NB4 (cell line): ENCODE measurements at regions not wholly inside any gene's neighbourhood (a gene's known extent, or its start where the extent isn't known, plus 50 kb on each side); places are given as distances from the start of the nearest gene placed in this dataset.

Source experiments
- DNase-seq: peaks from one replicate; pipeline ENCODE4 v3.0.0; 2010; ENCODE audit warnings: low read depth
- H3K4me3 ChIP-seq: one replicate; pipeline ENCODE4 v1.5.1; 2011; ENCODE audit warnings: mild to moderate bottlenecking, low read depth, low read length, moderate library complexity
- CTCF ChIP-seq: IDR thresholded peaks from one replicate; pipeline ENCODE4 v1.5.1; 2012; ENCODE audit warnings: low read depth, low read length
- MAX ChIP-seq: IDR thresholded peaks from 2 replicates; pipeline ENCODE4 v1.6.1; 2011; ENCODE audit warnings: low read depth, low read length
- MYC ChIP-seq: IDR thresholded peaks from 2 replicates; pipeline ENCODE4 v1.6.1; 2011; ENCODE audit warnings: low read depth, low read length
- POLR2A ChIP-seq: IDR thresholded peaks from 2 replicates; pipeline ENCODE4 v1.6.1; 2011; ENCODE audit warnings: mild to moderate bottlenecking; ENCODE audit not compliant: insufficient read length; ENCODE audit errors: extremely low read depth

GRCh38 chr5:18740301-18740700, 1106.0 kb downstream of the TAF11L14 start:
- H3K4me3 ChIP-seq, result no peak overlapping the region
- DNase-seq, result no peak
- TF ChIP-seq CTCF (no peak), POLR2A (no peak), MYC (no peak), MAX (no peak)

GRCh38 chr5:18742830-18743229, 1108.6 kb downstream of the TAF11L14 start:
- TF ChIP-seq MYC (no peak), CTCF (no peak), POLR2A (no peak), MAX (no peak)
- H3K4me3 ChIP-seq, result no peak overlapping the region
- DNase-seq, result no peak

GRCh38 chr5:18744441-18744840, 1110.2 kb downstream of the TAF11L14 start:
- DNase-seq, result peak; percentile 10
- TF ChIP-seq POLR2A (no peak), CTCF (no peak), MYC (no peak), MAX (no peak)
- H3K4me3 ChIP-seq, result peak overlapping the region; percentile 97

GRCh38 chr5:18745042-18745987, 1111.1 kb downstream of the TAF11L14 start:
- TF ChIP-seq POLR2A (no peak), MAX (peak; percentile 45), CTCF (no peak), MYC (peak; percentile 62)
- H3K4me3 ChIP-seq, result peak overlapping the region; percentile 97
- peak; percentile 65 for DNase-seq

- no peak for TF ChIP-seq CTCF
- TF ChIP-seq POLR2A, result peak; percentile 40
- TF ChIP-seq MYC, result no peak; the same call in 1 of the 2 replicates
- TF ChIP-seq MAX, result peak; percentile 72
- peak; percentile 92 for DNase-seq
- peak overlapping the region; percentile 97 for H3K4me3 ChIP-seq
These were observed 1111.8 kb downstream of the TAF11L14 start for GRCh38 chr5:18745988-18746615.
